NCI-H128 (cell line): ENCODE measurements at regions not wholly inside any gene's neighbourhood (a gene's known extent, or its start where the extent isn't known, plus 50 kb on each side); places are given as distances from the start of the nearest gene placed in this dataset.

Experiments used
- DNase-seq: peaks from one replicate; lab custom pipeline; 2025; ENCODE audit not compliant: unreplicated experiment; lab: John Stamatoyannopoulos, UW

- no peak for DNase-seq
Observed at GRCh38 chr21:35337573-35337972, 288.5 kb upstream of the RUNX1 start.

- DNase-seq: no peak
Observed at GRCh38 chr21:35336534-35336933, 287.4 kb upstream of the RUNX1 start.

GRCh38 chr21:35335951-35336446 lies 286.9 kb upstream of the RUNX1 start:
- no peak for DNase-seq

GRCh38 chr21:35333831-35334618 lies 284.9 kb upstream of the RUNX1 start:
- no peak for DNase-seq

- no peak for DNase-seq
Observed at GRCh38 chr21:35332841-35333426, 283.8 kb upstream of the RUNX1 start.

GRCh38 chr21:35329940-35330660 lies 281.0 kb upstream of the RUNX1 start:
- no peak for DNase-seq

GRCh38 chr21:35328856-35329455 lies 279.9 kb upstream of the RUNX1 start:
- DNase-seq: no peak

GRCh38 chr21:35326677-35327076 lies 277.6 kb upstream of the RUNX1 start:
- no peak for DNase-seq

GRCh38 chr21:35325953-35326352 lies 276.9 kb upstream of the RUNX1 start:
- DNase-seq: no peak

- DNase-seq: no peak
Observed at GRCh38 chr21:35324372-35325220, 275.5 kb upstream of the RUNX1 start.

GRCh38 chr21:35323947-35324346 lies 274.8 kb upstream of the RUNX1 start:
- DNase-seq: no peak

GRCh38 chr21:35321322-35322200 lies 272.5 kb upstream of the RUNX1 start:
- DNase-seq: no peak

GRCh38 chr21:35319684-35320283 lies 270.7 kb upstream of the RUNX1 start:
- DNase-seq: no peak

- DNase-seq: no peak
Observed at GRCh38 chr21:35316933-35317332, 267.8 kb upstream of the RUNX1 start.

- DNase-seq: no peak
Observed at GRCh38 chr21:35316456-35316855, 267.4 kb upstream of the RUNX1 start.

GRCh38 chr21:35314857-35315582 lies 265.9 kb upstream of the RUNX1 start:
- DNase-seq: peak; percentile 21

- no peak for DNase-seq
Observed at GRCh38 chr21:35311985-35312384, 262.9 kb upstream of the RUNX1 start.

GRCh38 chr21:35309316-35309715 lies 260.2 kb upstream of the RUNX1 start:
- no peak for DNase-seq

- DNase-seq: no peak
Observed at GRCh38 chr21:35303085-35303484, 254.0 kb upstream of the RUNX1 start.
